Astrocyte of the spinal cord (primary cell): ENCODE measurements at regions not wholly inside any gene's neighbourhood (a gene's known extent, or its start where the extent isn't known, plus 50 kb on each side); places are given as distances from the start of the nearest gene placed in this dataset.

Source experiments
- DNase-seq: peaks from one replicate; pipeline ENCODE4 v3.0.0; 2011; ENCODE audit warnings: low read depth, low spot score
- H3K4me3 ChIP-seq: 2 replicates; pipeline ENCODE4 v1.5.1; 2011; ENCODE audit warnings: low read depth, mild to moderate bottlenecking, low read length, moderate library complexity
- in situ Hi-C: cut with HindIII; loops from 2 replicates; pipeline ENCODE4 v1.10.0; 2017; ENCODE audit warnings: low sequenced_read_pairs
- TF ChIP-seq, protein P1 (sequence below): IDR thresholded peaks from 2 replicates; pipeline ENCODE4 v1.5.1; 2012; ENCODE audit warnings: low read depth, mild to moderate bottlenecking, low read length, inconsistent platforms

DNA sequence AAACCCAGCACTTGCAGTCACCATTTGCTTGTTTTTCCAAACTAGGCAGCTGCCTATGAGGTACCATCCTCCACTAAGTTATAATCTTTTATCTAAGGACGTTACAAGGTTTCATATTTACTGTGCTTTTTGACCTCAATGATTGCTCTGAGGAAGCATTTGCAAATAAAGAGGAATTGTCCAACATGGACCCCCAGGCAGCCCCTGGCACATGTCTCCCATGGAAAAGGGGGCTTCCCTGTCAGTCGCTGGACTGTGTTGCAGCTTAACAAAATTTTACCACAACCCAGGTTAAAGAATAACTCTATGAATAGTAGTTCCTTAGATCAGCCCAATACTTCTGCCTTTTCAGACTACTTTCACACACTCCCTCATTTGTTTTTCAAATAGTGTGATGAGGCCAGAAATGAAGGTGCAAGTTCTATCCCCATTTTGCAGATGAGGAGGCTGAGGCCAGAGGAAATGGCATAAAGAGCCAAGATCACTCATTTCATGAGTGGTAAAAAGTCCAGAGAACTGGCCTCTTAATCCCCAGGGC is 52.8 kb upstream of the ZPBP start:
- in situ Hi-C loops = no loop called here
- DNase-seq = no peak
- no peak overlapping the region for H3K4me3 ChIP-seq
- TF ChIP-seq, protein P1, sequence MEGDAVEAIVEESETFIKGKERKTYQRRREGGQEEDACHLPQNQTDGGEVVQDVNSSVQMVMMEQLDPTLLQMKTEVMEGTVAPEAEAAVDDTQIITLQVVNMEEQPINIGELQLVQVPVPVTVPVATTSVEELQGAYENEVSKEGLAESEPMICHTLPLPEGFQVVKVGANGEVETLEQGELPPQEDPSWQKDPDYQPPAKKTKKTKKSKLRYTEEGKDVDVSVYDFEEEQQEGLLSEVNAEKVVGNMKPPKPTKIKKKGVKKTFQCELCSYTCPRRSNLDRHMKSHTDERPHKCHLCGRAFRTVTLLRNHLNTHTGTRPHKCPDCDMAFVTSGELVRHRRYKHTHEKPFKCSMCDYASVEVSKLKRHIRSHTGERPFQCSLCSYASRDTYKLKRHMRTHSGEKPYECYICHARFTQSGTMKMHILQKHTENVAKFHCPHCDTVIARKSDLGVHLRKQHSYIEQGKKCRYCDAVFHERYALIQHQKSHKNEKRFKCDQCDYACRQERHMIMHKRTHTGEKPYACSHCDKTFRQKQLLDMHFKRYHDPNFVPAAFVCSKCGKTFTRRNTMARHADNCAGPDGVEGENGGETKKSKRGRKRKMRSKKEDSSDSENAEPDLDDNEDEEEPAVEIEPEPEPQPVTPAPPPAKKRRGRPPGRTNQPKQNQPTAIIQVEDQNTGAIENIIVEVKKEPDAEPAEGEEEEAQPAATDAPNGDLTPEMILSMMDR = no peak

DNA sequence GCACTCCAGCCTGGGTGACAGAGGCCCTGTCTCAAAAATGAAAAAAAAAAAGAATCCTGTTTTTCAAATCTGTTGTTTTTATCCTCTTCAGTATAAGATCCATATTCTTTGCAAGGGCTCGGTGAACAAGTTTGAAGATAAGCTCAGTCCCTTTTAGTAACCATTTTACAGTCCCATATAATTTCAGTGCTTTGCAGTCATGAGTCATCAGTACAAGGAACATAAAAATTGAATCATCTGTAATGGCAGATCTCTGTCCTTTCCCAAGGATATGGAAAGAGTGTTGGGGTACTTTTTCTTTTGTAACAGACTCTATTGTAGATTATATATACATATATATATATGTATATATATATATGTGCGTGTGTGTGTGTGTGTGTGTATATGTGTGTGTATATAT is 52.2 kb upstream of the ZPBP start:
- H3K4me3 ChIP-seq = no peak overlapping the region
- TF ChIP-seq, protein P1 = no peak
- in situ Hi-C loops = no loop called here
- no peak for DNase-seq
